ENCODE measurements at regions not wholly inside any gene's neighbourhood (a gene's known extent, or its start where the extent isn't known, plus 50 kb on each side); places are given as distances from the start of the nearest gene placed in this dataset.

- TF ChIP-seq CTCF (IDR thresholded peaks at IDR 0.05; ENCODE audit: low read length) (no peak), EZH2 (optimal IDR thresholded peaks at IDR 0.05; ENCODE audit: low read depth, low read length) (no peak), EZH2phosphoT487 (IDR thresholded peaks at IDR 0.05; ENCODE audit: low read length) (no peak)
These were observed 103.8 kb upstream of the AGR3 start for GRCh38 chr7:16985621-16986020.

Data from MM.1S (cell line).